OCI-LY1 (cell line): ENCODE measurements at regions not wholly inside any gene's neighbourhood (a gene's known extent, or its start where the extent isn't known, plus 50 kb on each side); places are given as distances from the start of the nearest gene placed in this dataset.

Source experiments
- EZH2 ChIP-seq: fragments of 200-600 bp; sonication (generic), shearing (Covaris generic); IDR thresholded peaks from 2 replicates; pipeline ENCODE4 v1.8.0; 2017; ENCODE audit warnings: borderline replicate concordance, mixed run types, mild to moderate bottlenecking, antibody characterized with exemption, low read length, moderate library complexity, mixed read lengths
- TF ChIP-seq, protein P1 (sequence below): fragments of 200-600 bp; sonication (generic), shearing (Covaris generic); IDR thresholded peaks from 2 replicates; pipeline ENCODE4 v1.5.1; 2017; ENCODE audit warnings: mild to moderate bottlenecking, antibody characterized with exemption, low read length, moderate library complexity, mixed read lengths

DNA sequence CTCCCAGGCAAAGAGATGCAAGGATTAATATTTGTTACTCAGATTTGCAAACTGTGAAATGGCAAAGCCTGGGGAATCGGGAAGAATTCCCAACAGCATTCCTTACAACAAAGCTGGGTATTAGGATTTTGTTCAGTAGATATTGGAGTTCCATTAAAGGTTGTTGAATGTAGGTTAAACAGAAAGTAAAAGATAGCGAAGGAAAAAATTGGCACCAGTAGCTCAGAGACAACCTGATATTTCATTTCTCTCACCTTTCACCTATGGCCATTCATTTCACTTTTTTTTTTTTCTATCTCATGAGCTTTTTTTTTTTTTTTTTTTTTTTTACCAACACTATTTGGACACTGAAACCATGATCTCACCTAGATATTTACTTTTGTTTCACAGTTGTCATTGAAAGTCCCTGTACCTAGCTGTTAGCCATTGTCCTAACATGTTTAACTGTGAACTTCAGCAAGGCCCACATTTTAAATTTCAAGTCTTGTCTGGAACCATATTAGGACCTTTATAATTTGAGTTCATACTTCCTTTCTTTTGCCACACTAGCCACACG is 552.5 kb downstream of the HAO1 start:
- TF ChIP-seq, protein P1, sequence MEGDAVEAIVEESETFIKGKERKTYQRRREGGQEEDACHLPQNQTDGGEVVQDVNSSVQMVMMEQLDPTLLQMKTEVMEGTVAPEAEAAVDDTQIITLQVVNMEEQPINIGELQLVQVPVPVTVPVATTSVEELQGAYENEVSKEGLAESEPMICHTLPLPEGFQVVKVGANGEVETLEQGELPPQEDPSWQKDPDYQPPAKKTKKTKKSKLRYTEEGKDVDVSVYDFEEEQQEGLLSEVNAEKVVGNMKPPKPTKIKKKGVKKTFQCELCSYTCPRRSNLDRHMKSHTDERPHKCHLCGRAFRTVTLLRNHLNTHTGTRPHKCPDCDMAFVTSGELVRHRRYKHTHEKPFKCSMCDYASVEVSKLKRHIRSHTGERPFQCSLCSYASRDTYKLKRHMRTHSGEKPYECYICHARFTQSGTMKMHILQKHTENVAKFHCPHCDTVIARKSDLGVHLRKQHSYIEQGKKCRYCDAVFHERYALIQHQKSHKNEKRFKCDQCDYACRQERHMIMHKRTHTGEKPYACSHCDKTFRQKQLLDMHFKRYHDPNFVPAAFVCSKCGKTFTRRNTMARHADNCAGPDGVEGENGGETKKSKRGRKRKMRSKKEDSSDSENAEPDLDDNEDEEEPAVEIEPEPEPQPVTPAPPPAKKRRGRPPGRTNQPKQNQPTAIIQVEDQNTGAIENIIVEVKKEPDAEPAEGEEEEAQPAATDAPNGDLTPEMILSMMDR, result no peak
- TF ChIP-seq EZH2, result no peak
